ENCODE measurements at regions not wholly inside any gene's neighbourhood (a gene's known extent, or its start where the extent isn't known, plus 50 kb on each side); places are given as distances from the start of the nearest gene placed in this dataset.

DNA sequence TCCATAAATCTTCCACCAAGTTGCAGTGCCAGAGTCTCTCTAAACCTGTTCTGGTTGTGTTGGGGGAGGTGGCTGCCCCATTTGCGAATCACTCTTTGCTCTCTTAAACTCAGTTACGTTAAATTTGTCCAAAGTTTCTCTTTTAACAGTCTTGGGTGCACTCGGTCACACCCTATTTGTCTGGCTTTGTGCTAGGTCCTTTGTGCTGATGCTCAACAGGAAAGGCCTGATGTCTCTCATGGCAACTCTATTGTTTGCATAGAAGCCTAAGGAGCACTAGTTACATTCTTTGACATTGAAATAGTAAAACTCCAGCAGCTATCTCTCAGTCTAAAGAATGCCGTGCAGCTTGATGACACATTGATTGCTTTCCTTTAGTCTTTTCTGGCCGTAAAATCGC is 105.1 kb downstream of the TRMT11 start:
- no peak for DNase-seq

DNA sequence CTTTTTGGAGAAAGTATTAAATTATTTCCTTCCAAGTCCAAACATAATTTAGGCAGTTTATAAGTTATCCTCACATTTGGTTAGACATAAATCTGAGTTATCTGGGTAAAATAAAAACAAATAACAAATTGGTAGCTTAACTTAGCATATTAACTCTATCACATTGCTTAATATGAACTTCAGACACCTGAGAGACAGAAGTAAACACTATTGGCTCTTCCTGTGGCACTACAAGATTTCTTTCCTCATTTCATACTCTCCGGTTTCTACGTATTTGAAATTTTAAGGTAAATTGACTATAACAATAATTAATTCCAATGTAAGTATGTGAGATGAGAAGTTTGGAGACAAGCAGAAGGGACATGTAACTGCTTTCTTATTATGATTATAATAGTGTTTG is 106.8 kb downstream of the TRMT11 start:
- no peak for DNase-seq

DNA sequence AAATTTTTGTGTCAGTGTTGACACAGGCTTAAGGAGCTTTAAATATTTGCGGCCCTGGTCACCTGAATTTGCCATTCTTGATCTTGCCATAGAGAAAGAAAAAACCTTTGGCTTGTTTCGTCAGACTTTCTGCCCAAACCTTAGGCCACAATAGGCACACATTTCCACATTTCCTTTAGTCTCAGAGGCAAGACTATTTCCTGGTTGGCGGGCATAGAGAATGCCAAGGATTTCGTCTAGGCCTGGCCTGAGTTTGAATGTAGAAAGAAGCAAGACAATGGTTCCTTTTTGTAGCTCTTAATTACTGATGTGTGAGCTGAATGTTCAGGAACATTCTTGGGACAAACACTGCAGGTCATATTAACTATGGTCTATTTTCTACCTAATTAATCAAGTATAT is 108.1 kb downstream of the TRMT11 start:
- DNase-seq, result no peak

DNA sequence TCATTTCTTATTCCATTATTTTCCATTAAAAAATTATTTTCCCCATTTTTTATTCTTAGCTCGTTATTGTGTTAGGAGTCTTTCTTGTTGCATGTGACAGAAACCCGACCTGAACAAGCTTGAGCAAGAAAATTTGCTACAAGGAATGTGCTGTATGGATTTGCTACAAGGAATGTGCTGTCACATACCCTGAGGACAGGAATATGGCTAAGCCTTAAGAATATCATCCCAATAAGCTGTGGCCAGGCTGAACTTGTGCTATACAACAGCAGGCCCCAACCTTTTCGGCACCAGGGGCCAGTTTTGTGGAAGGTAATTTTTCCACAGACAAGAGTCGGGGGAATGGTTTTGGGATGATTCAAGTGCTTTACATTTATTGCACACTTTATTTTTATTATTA is 114.0 kb downstream of the TRMT11 start:
- no peak for DNase-seq

DNA sequence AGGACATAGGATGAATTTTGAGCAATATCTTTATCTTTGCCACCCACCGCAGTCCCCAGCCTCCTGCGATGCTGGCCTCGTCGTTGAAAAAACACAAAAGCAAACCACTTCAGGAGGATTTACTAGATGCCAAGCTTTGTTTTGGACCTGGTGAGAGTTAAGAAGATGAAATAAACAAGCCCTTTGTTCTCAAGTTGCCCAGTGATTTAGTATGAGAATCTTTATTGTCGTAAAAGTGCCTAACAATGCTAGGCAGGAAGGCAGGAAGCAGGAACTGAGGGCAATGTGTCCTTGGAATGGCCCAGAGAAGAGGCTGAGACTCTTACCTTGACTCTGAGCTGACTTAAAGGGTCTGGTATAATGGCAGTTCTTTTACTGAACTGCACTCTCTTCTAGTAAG is 116.0 kb downstream of the TRMT11 start:
- DNase-seq, result no peak

DNA sequence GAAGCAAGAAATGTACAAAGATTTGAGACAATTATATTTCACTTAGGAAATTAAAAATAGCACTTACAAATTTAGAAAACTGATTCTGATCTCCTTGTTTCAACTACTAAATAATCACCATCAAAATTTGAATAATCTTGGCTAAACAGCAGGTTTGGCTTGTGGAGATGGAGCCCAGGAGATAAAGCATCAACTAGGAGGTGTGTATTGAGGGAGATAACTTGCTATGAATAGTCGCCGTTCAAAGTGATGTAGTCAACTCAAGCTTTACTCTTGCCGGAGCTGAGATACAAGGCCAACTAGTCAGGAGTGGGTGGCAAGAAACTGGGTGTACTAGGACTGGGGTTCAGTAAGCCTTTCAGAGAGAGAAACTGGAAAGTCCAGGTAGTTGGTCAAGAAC is 117.7 kb downstream of the TRMT11 start:
- DNase-seq, result no peak

DNA sequence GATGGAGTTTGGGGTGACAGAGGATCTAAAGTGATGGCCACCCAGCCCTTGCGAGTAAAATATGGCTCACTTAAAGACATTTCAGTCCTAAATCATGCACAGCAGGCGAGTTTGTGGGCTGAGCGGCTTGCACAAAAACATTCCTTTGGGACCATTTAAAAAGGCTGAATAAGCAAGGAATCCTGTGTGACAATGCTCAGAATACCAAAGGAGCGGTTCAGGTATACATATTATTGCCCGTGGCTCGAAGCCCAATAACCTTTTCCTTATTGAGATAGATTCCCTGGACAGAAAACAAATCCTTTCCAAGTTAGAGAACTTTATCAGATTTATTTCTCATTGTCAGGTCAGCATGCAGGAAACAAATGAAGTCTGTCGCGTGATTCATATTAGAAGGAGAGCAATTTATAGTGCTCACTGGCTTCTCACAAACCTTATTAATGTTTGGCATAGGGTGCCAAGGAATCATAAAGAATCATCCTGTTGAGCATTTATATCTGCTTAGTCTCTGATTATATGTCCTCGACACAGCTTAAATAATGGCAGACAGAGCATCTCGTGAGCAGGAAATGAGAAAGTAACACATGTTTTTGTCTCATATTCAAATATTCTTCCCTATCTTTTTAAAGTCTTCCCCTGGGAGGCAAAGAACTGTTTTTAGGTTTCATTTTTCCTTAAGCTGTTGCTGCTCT is 121.3 kb downstream of the TRMT11 start:
- DNase-seq, result no peak

DNA sequence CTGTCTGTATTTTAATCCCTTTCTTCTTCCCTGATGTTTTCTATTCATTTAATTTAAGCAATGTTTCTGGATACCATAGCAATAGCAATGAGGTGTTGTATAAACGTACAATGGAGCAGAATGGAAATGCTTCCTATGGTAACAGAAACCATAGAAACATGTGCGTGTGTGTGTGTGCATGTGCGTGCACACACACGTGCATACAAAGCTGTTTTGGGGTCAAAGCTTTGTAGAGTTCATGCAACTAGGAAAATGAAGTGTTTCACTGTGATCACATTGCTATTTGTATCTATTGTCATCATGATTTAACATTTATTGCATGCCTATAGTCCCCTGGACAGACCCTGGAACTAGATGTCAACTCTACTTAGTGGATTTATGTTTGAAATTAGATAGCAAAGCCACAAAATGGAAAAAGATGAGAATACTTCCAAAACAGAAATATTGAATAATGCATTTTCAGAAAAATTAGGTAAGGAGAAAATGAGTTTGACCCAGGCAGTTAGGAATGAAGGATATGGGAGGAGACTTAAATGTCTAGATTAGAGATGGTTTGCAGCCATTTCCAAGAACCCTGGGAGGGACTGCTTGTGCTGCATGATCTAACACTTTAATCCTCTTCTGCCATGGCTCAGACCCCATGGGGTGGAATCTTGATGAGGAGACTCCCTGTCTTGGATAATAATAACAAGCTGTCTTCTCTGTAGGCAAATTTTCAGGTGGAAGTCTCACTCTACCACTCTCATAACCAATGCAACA is 124.4 kb downstream of the TRMT11 start:
- DNase-seq, result no peak

DNA sequence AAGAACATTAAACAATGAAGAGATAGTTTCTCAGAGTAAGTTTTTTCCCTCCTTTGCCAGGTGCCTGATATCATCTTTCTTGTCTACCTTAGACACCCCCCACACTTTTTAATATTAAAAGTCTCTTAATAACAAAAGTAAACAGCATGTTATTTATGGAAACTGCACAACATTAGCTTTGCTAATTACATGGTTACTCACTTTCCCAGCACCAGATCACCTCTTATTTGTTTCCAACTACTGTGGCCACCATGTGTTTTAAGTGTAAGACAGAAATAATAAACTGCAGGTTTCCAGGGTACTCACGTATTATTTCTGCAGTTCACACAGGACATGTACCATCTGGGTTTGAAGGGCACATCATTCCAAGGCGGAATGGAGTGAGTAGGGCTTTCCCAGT is 125.0 kb downstream of the TRMT11 start:
- DNase-seq, result no peak

DNA sequence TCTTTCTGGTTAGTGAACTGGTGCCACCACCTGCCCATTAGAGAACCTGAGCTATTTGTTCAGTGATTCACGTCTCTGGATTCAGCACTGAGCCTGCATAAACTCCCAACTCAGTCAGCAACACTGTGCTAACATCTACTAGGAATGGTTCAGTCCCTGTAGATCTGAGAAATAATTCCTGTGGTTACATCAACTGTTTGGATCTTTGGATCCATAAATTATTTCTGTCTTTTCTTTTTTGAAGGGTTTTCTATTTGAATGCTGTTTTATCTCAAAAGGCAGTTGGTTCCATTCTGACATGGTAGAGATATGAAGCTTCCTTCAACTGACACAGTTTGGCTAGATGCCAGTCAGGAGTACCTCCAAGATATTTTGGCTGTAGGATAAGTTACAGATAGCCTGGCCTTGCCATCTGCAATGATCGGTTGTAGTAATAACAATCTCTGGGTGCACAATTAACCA is 125.9 kb downstream of the TRMT11 start:
- no peak for DNase-seq

DNA sequence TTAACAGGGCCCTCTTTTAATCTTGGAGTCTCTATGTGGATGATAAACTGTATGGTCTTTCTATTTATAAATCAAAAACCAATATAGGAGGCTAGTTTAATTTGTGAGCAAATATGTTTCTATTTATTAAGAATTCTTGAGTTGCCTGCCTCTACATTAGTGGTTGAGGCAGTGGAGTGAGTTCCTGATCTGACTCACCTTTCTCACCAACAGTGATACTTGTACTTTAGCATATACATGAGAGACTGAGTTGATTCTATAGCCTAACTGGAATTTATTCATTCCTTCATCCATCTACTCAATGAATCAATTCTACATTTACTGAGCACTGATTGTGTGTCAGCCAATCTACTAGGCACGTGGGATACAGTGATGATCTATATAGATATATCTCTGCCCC is 126.9 kb downstream of the TRMT11 start:
- DNase-seq, result no peak

DNA sequence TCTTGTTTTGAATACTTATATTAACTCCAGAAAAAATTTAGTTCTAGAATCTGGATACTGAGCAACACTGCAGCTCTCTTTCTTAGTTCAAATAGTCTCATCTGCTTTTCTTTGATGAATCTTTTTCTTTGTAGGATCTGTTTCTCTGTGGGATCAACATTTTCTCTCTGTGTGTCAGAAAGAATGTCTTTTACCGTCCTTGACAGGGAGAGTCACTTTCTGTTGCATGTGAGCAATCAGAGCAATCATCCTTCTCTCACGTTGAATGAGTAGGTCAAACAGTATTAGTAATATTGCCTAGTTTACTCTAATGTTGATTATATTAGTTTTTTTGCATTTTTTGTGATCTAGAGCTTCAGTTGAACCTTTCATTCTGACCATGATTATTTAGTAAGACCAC is 130.9 kb downstream of the TRMT11 start:
- DNase-seq, result no peak

DNA sequence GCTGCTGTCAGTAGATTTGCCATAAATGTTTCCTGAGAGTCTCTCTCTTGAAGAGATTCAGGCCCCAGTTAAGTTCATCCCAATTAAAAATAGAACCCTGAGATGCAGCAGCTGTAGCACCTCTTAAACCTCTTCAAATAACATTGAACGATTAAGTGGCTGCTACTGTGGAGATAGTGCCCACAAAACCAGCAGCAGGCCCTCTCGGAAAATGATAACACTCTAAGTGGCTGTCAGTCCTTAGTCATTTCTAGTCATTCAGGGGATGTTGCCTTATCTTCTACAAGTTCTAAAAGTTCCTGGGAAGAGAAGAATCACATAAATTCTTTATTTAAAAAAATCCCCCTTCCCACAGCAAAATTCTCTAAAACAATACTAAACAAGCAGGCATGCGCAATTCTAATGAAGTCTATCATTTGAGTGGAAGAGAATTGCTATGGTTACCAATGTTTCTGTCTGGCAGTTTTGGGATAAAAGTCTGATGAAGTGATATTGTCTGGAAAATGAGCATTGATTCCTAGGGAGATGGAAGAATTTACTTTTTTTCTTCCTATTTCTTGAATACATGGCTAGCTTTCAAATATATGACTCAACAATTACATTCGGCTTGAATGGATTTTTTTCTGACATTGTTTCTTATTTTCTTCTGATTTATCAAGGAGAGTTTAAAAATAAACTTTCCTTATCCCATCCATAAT is 131.9 kb downstream of the TRMT11 start:
- DNase-seq, result no peak

DNA sequence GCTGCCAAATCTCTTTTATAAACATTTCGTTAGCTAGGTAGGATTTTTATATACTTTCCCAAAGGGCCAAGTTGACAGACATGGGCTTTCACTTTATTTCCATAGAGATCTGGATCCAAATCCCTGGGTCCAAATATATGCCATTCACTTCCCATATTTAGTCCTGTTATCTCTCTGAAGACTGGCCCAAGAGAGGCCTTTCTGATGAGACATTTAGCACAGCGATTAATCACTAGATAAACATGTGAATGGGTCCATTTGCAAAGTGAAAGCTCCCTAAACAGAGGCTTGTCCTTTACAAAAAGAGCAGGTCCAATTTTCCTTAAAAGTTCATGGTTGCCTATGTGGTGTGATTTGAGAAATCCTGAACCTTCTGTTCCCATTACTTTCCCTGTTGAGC is 132.6 kb downstream of the TRMT11 start:
- no peak for DNase-seq

DNA sequence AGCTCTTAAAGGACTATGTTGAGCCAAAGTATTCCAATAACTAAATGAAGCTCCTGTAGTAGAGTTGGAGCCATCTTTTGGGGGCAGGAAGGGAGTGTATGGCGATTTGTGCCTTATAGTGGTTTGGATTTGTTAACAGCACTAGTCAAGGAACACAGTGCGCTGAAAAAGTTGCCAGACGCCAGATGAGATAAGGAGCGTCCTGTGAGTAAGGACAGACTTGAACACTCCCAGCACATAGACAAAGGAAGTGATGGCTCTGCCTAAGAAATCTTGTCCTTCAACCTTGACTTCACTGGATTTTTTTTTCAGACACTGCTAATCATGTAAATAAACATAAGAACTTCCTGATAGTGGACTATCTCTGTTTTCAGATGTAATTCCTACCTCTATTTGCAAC is 136.9 kb downstream of the TRMT11 start:
- no peak for DNase-seq

DNA sequence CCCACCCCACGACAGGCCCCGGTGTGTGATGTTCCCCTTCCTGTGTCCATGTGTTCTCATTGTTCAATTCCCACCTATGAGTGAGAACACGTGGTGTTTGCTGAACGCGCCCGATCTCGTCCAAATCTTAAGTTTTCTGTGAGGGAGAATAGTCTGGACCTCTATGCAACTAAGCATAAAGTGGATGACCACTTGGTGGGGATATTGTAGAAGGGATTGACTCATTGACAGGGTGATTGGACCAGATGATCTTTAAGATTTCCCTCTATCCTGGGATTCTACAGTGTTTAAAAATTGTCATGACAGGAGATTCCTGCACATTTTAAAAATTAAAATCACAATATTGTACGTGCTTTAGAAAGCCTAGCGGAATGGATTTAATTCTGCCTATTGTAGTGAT is 141.3 kb downstream of the TRMT11 start:
- DNase-seq, result no peak

DNA sequence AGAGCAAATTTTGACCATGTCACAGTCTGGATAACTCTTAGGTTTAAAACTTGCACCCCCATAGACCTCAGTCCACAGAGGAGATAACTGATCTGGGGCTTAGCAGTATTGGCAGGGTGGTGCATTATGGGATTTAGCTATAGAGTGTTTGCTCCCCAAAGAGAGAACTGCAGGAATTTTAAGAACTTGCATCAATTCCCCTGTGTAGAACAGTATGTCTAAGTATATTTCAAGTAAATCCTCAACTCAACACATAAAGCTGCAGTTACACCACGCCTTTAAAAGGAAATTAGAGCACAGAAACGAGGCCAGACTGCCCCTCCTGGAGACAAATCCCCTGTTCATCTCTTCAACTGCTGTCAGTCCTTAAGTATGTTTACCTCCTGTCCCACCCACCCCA is 144.9 kb downstream of the TRMT11 start:
- DNase-seq, result no peak

DNA sequence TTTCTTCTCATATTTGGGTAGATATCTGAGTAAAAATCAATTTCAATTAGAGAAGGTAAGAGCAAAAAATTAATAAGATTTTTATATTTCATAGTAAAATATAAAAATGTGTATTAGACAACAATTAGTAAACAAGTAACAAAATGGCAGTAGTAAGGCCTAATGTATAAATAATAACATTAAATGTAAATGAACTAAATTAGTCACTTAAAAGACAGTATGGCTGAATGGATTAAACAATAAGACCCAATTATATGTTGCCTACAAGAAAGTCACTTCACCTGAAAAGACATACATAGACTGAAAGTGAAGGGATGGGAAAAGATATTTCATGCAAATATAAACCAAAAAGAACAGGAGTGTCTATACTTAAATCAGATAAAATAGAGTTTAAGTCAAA is 147.6 kb downstream of the TRMT11 start:
- no peak for DNase-seq

DNA sequence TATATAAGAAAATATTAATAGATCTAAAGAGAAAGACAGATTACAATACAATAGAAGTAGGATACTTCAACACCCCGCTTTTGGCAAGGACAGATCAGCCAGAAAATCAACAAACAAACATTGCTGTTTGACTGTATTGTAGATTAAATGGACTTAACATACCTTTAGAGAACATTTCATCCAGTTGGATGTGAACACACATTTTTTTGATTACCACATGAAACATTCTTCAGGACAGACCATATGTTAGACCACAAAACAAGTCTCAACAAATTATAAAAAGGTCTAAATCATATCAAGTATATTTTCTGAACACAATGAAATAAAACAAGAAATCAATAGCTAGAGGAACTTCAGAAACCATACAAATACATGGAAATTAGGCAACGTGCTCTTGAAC is 148.2 kb downstream of the TRMT11 start:
- DNase-seq, result no peak

DNA sequence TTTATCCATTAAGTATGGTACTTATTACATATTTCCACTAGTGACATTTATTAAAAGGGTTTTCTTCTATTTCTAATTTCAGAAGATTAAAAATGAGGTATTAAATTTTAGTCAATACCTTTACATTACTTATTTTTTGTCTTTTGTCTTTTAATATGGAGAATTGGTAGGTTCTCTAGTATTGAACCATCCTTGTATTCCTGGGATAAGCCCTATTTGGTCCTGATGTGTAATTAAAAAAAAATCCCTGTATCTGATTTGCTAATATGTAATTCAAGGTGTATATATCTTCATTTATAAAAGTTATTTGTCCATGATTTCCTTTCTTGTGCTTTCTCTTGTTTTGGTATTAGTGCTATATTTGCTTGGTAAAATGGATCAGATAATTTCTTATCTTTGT is 153.7 kb downstream of the TRMT11 start:
- no peak for DNase-seq

DNA sequence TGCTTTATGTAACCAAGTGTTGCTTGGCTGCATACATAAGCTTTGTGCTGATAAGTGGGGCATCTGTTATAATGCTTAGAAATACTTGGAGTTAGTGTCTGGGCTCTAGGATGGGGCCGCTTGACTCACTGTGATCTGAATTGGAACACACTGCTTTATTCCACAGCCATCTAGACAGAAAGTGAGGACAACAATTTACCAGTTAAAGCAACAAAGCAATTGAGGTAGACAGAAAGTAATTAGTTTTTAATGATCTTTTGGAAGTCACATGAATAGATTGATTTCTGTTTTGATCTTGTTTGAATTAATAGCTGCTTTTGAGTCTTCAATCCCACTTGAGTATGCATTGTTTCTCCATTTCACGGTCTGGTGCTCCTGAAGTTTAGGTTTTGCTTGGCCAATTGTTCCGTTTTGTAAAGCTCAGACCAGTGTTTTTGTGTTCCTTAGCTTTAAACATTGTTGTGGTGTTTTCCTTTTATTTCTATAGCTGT is 157.5 kb downstream of the TRMT11 start:
- no peak for DNase-seq

DNA sequence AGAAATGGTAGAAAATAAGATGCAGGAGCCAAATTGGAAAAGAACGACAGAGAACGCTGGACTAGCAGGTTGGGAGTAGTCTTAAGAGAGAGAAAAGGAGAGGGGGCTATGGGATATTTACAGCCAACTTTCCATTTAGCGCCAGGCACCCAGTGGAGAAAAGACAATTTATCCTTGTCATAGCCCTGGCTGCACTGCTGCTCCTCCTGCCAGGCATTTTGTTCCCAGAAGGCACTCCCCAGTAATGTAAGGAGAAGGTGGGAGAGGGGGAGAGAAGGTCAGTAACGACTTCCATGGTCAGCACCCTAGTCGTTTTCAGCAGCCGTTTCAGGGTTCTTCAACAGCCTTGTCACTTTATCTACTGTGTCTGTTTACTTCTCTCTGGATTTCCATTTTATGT is 159.0 kb downstream of the TRMT11 start:
- no peak for DNase-seq

DNA sequence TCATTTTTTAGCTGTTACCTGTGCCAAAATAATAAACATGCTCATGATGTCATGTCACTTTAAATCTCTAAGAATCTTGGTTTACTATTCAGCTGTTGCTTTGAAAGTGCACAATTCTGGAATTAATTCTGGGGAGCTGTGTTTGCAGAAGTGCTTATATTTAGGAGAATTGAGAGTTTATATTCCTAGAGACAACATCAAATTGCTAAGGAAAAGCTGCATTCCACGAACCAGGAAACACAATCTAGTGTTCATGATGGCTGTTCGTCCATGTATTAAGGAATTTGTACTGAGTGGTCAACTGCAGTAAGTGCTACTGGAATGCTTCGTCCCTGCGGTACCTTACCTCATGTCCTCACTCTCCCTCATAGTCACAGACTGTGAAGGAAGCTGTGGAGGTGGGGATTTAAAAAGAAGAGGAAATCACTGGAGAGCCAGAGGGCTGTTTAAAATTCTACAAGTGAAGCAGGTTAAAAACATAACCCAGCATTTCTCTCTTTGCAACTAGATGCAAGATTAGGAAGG is 161.0 kb downstream of the TRMT11 start:
- no peak for DNase-seq

DNA sequence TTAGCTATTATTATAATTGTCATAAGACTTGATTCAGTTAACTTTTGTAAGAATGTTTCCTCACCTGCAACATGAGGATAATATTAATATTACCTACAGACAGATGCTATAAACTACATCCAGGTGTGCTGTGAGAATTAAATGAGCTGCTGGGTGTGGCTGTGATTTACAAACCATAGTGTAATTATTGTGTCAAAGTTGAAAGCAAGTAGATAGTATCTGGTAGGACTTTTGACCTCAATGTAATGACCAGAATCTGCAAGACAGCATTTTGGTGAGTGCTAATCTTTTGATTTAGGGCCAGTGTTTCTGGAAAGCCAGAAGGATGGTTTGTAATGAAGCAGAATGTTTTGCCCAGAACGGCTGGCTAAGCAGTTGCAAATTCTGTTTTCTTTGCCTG is 162.5 kb downstream of the TRMT11 start:
- no peak for DNase-seq

Measured in RPMI8226 (cell line).